ENCODE measurements at regions not wholly inside any gene's neighbourhood (a gene's known extent, or its start where the extent isn't known, plus 50 kb on each side); places are given as distances from the start of the nearest gene placed in this dataset.
A peak's percentile ranks its signal among the peaks of the same experiment; 100 is the strongest.

- H3K27ac Mint-ChIP-seq, result no peak overlapping the region
- no peaks in the 10 kb centered on the region for H3K4me1 Mint-ChIP-seq
- no peak overlapping the region for H3K4me3 Mint-ChIP-seq
- H3K27me3 Mint-ChIP-seq, result no peaks in the 10 kb centered on the region
- H3K9me3 Mint-ChIP-seq, result peaks cover 0 to 4% (median 0%) of the 10 kb centered on the region in 3 donors
- H3K36me3 Mint-ChIP-seq, result no peaks in the 10 kb centered on the region
Measured at GRCh38 chr2:104052356-104052755, 801.6 kb upstream of the POU3F3 start.

- H3K27me3 Mint-ChIP-seq, result no peaks in the 10 kb centered on the region
- H3K4me1 Mint-ChIP-seq, result no peaks in the 10 kb centered on the region
Measured at GRCh38 chr2:104056451-104056850, 797.5 kb upstream of the POU3F3 start.

GRCh38 chr2:104068665-104069064, 785.2 kb upstream of the POU3F3 start:
- no peaks in the 10 kb centered on the region for H3K27me3 Mint-ChIP-seq
- H3K4me1 Mint-ChIP-seq, result no peaks in the 10 kb centered on the region
- peaks cover 0 to 1% (median 0%) of the 10 kb centered on the region in 3 donors for H3K9me3 Mint-ChIP-seq
- no peak overlapping the region for H3K27ac Mint-ChIP-seq
- H3K4me3 Mint-ChIP-seq, result no peak overlapping the region
- no peaks in the 10 kb centered on the region for H3K36me3 Mint-ChIP-seq

More at GRCh38 chr2:104056451-104056850, 797.5 kb upstream of the POU3F3 start:
- no peaks in the 10 kb centered on the region for H3K36me3 Mint-ChIP-seq
- H3K9me3 Mint-ChIP-seq, result peaks cover 0 to 2% (median 0%) of the 10 kb centered on the region in 3 donors
- H3K4me3 Mint-ChIP-seq, result no peak overlapping the region
- H3K27ac Mint-ChIP-seq, result no peak overlapping the region

GRCh38 chr2:104077573-104077972, 776.3 kb upstream of the POU3F3 start:
- Mint-ChIP-seq H3K4me1 (no peaks in the 10 kb centered on the region), H3K4me3 (no peak overlapping the region), H3K27me3 (no peaks in the 10 kb centered on the region), H3K9me3 (no peaks in the 10 kb centered on the region), H3K36me3 (no peaks in the 10 kb centered on the region), H3K27ac (no peak overlapping the region)

DNA sequence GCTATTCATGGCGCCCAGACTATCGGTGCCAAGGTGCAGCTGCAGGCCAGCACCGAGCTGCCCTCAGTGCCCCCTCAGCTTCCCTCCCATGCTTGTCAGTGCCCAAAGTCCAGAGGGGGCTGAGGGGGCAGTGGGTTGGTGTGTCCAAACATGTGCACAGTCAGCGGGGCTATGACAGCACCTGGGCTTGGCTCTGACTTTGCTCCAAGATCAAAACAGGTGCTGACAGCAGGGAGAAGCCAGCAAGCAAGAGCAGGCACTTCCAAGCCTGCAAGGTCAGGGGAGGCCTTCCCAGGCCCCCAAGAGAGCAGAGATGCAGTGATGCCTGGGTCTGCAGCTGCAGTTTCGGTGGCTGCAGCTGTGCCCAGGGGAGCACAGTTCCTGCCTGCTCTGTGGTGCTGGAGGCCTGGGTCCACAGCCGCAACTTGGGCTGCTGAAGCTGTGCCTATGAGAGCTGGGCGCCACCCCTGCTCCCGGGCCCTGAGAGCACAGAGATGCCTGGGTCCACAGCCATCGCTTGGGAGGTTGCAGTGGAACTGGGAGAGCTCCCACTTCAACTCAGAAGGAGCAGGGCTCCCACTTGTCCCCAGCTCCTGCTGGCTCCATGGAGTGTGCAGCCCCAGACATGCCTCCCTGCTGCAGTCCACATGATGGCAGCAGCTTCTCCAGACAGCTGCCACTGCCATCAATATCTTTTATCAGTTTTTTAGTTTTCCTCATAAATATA, 775.3 kb upstream of the POU3F3 start:
- H3K4me3 Mint-ChIP-seq, result no peak overlapping the region
- H3K27ac Mint-ChIP-seq, result no peak overlapping the region
- no peaks in the 10 kb centered on the region for H3K36me3 Mint-ChIP-seq
- peaks cover 0 to 3% (median 0%) of the 10 kb centered on the region in 3 donors for H3K9me3 Mint-ChIP-seq
- H3K27me3 Mint-ChIP-seq, result no peaks in the 10 kb centered on the region
- no peaks in the 10 kb centered on the region for H3K4me1 Mint-ChIP-seq

DNA sequence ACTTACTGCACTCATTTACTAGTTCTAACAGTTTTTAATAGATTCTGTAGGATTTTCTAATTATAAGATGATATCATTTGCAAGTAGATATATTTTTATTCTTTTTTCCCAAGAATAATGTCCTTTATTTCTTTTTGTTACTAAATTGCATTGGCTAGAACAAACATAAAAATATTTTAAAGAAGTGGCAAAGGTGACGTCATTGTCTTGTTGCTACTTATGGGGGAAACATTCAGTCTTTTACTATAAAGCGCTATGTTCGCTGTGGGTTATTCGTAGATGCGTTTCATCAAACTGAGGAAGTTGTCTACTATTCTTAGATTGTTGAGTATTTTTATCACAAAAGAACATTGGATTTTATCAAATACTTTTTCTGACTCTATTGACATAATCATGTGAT, 765.2 kb upstream of the POU3F3 start:
- H3K36me3 Mint-ChIP-seq, result peaks cover 2% of the 10 kb centered on the region

DNA sequence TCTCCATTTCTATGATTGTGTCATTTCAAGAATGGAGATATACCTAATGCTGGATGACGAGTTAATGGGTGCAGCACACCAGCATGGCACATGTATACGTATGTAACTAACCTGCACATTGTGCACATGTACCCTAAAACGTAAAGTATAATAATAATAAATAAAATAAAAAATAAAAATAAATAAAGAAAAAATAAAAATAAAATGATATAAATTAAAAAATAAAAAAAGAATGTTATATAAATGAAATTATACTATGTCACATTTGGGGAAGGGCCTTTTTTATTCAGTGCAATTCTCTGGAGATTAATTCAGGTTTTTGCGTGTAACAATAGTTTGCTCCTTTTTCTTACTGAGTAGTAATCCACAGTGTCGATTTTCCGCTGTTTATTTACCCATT, 763.5 kb upstream of the POU3F3 start:
- peaks cover 0 to 4% (median 0%) of the 10 kb centered on the region in 3 donors for H3K9me3 Mint-ChIP-seq
- no peaks in the 10 kb centered on the region for H3K4me1 Mint-ChIP-seq
- H3K36me3 Mint-ChIP-seq, result peaks cover 2% of the 10 kb centered on the region
- H3K27me3 Mint-ChIP-seq, result no peaks in the 10 kb centered on the region
- H3K27ac Mint-ChIP-seq, result no peak overlapping the region
- no peak overlapping the region for H3K4me3 Mint-ChIP-seq

More for the DNA sequence above, 765.2 kb upstream of the POU3F3 start:
- Mint-ChIP-seq H3K9me3 (peaks cover 0 to 2% (median 0%) of the 10 kb centered on the region in 3 donors), H3K27me3 (no peaks in the 10 kb centered on the region), H3K4me1 (no peaks in the 10 kb centered on the region), H3K4me3 (no peak overlapping the region), H3K27ac (no peak overlapping the region)

- H3K27ac Mint-ChIP-seq, result no peak overlapping the region
- peaks cover 2% of the 10 kb centered on the region for H3K36me3 Mint-ChIP-seq
- H3K4me3 Mint-ChIP-seq, result no peak overlapping the region
- no peaks in the 10 kb centered on the region for H3K4me1 Mint-ChIP-seq
- H3K27me3 Mint-ChIP-seq, result no peaks in the 10 kb centered on the region
- peaks cover 0 to 4% (median 0%) of the 10 kb centered on the region in 3 donors for H3K9me3 Mint-ChIP-seq
Measured at GRCh38 chr2:104091894-104092293, 762.0 kb upstream of the POU3F3 start.

DNA sequence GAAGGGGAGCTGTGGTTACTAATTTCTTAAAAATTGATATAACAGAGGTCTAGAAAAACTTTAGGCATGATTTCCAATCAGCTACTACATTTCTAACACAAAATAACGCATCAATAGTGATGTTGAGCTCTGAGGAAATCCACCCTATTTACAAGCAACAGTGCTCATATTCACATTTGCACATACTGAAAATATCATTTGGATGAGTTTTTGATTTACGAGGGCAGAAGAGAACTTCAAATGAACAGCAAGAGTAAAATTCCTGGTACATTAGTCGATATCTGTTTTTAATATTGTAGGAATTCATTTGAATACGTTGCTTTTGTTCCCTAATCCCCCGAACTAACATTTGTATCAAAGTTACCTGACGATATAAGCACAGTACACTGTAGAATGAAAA, 761.0 kb upstream of the POU3F3 start:
- Mint-ChIP-seq H3K27ac (no peak overlapping the region), H3K9me3 (peaks cover 0 to 4% (median 0%) of the 10 kb centered on the region in 3 donors), H3K27me3 (no peaks in the 10 kb centered on the region), H3K36me3 (peaks cover 2% of the 10 kb centered on the region), H3K4me1 (no peaks in the 10 kb centered on the region), H3K4me3 (no peak overlapping the region)

DNA sequence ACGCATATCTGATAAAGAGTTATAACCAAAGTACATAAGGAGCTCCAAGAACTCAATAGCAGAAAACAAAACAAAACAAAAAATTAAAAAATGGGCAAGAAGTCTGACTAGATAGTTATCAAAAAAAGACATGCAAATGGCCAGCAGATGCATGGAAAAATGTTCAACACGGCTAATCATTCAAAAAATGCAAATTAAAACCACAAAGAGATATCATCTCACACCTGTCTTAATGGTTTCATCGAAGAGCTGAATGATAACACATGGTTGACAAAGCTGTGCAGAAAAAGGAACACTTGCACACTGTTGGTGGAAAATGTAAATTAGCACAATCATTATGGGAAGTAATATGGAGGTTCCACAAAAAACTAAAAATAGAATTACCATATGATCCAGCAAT, 751.3 kb upstream of the POU3F3 start:
- H3K9me3 Mint-ChIP-seq, result peaks cover 0 to 3% (median 0%) of the 10 kb centered on the region in 3 donors
- H3K27me3 Mint-ChIP-seq, result no peaks in the 10 kb centered on the region
- H3K27ac Mint-ChIP-seq, result no peak overlapping the region
- H3K36me3 Mint-ChIP-seq, result peaks cover 2% of the 10 kb centered on the region
- no peak overlapping the region for H3K4me3 Mint-ChIP-seq
- H3K4me1 Mint-ChIP-seq, result peaks cover 0 to 3% (median 0%) of the 10 kb centered on the region in 3 donors

- Mint-ChIP-seq H3K9me3 (no peaks in the 10 kb centered on the region), H3K36me3 (no peaks in the 10 kb centered on the region), H3K4me1 (peaks cover 0 to 6% (median 2%) of the 10 kb centered on the region in 3 donors), H3K4me3 (no peak overlapping the region), H3K27me3 (no peaks in the 10 kb centered on the region), H3K27ac (no peak overlapping the region)
Measured at GRCh38 chr2:104109356-104109755, 744.6 kb upstream of the POU3F3 start.

DNA sequence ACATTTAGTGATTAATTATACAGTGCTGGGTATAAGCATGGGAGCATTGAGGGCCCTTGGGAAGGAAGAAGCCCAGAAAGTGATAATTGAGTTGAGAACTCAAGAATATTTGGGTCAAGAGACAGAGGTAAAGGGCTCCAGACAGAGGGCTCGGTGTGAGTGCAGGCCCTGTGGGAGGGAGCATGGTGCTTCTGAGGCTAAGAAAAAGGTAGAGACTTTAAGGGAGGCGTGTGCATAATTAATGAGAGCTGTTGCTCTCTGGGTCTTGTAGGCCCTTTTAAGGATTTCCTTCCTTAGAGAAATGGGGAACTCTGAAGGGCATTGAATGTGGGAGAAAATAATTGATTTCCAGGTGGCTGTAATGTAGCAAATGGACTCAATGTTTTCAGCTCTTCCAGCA, 735.0 kb upstream of the POU3F3 start:
- H3K27ac Mint-ChIP-seq, result peak overlapping the region in 1 of 3 donors; percentile 34
- peaks cover 0 to 2% (median 2%) of the 10 kb centered on the region in 3 donors for H3K9me3 Mint-ChIP-seq
- H3K4me1 Mint-ChIP-seq, result no peaks in the 10 kb centered on the region
- no peaks in the 10 kb centered on the region for H3K36me3 Mint-ChIP-seq
- H3K27me3 Mint-ChIP-seq, result peaks cover 2% of the 10 kb centered on the region
- no peak overlapping the region for H3K4me3 Mint-ChIP-seq

DNA sequence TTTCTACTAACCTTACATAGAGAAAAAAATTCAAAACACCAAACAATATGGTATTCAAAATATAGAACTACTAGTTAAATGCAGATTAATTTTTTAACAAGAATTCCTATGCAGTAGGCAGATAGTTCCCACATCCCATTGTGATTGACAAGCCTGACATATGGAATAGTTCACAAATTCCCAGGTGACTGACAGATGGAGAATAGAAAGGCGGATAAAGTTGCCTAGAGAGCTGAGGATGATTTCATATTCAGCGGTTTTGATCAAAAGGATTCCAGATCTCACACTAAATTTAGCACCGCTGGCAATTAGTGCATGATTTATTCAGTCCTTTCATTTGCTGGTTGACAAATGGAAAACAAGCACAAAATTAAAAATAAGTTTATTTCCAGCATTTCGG, 733.7 kb upstream of the POU3F3 start:
- H3K9me3 Mint-ChIP-seq, result peaks cover 0 to 4% (median 4%) of the 10 kb centered on the region in 3 donors
- H3K27me3 Mint-ChIP-seq, result peaks cover 2% of the 10 kb centered on the region
- H3K4me3 Mint-ChIP-seq, result no peak overlapping the region
- H3K4me1 Mint-ChIP-seq, result no peaks in the 10 kb centered on the region
- no peak overlapping the region for H3K27ac Mint-ChIP-seq
- H3K36me3 Mint-ChIP-seq, result no peaks in the 10 kb centered on the region

DNA sequence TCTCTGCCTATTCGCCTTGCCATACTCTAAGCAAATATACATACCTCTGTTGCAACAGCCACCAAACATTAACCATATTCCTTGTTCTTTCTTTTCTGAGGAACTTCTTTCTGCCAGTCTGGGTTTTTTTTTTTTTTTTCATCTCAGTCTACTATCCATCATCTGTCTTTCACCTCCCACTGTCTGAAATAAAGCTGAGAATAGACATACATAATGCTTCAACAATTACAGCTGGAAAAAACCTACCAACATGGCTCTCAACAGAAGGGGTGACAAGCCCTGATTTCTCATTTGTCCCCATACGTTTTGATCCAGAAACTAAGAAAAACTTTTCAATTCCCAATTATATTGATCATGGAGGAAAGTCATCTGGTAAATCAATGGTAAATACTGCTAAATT, 728.8 kb upstream of the POU3F3 start:
- no peak overlapping the region for H3K27ac Mint-ChIP-seq

GRCh38 chr2:104127049-104127770, 726.7 kb upstream of the POU3F3 start:
- no peak overlapping the region for H3K4me3 Mint-ChIP-seq
- no peak overlapping the region for H3K27ac Mint-ChIP-seq
- H3K9me3 Mint-ChIP-seq, result peaks cover 0 to 2% (median 2%) of the 10 kb centered on the region in 3 donors
- H3K36me3 Mint-ChIP-seq, result peaks cover 3% of the 10 kb centered on the region
- H3K27me3 Mint-ChIP-seq, result no peaks in the 10 kb centered on the region
- H3K4me1 Mint-ChIP-seq, result peaks cover 0 to 1% (median 0%) of the 10 kb centered on the region in 3 donors

More for the DNA sequence above, 728.8 kb upstream of the POU3F3 start:
- H3K36me3 Mint-ChIP-seq, result peaks cover 3% of the 10 kb centered on the region
- H3K4me3 Mint-ChIP-seq, result no peak overlapping the region
- H3K27me3 Mint-ChIP-seq, result peaks cover 2% of the 10 kb centered on the region
- peaks cover 0 to 1% (median 0%) of the 10 kb centered on the region in 3 donors for H3K4me1 Mint-ChIP-seq
- H3K9me3 Mint-ChIP-seq, result peaks cover 0 to 4% (median 2%) of the 10 kb centered on the region in 3 donors

Data from IgD-negative memory B cell (primary cell).